Activated naive CD4-positive, alpha-beta T cell treated with anti-CD3 and anti-CD28 coated beads, Interleukin-2, amount 10 ng/mL, durations not matched to agents 7 days and 5 days (primary cell): ENCODE measurements at regions not wholly inside any gene's neighbourhood (a gene's known extent, or its start where the extent isn't known, plus 50 kb on each side); places are given as distances from the start of the nearest gene placed in this dataset.

Source experiments
- CTCF ChIA-PET: fragments of 350-600 bp; sonication (Branson Sonifier 250); formaldehyde crosslinking; loops from one replicate; lab custom pipeline; 2021; ENCODE audit warnings: antibody characterized with exemption; lab: Charles Lee
- DNase-seq: peaks from one replicate; pipeline ENCODE4 v3.0.0-alpha.2; 2020
- H3K27ac Mint-ChIP-seq: one replicate; pipeline ENCODE4 v1.8.0; 2021; ENCODE audit warnings: mild to moderate bottlenecking, moderate library complexity, mixed read lengths
- H3K27me3 Mint-ChIP-seq: one replicate; pipeline ENCODE4 v1.8.0; 2021; ENCODE audit warnings: mild to moderate bottlenecking, mixed read lengths
- H3K36me3 Mint-ChIP-seq: one replicate; pipeline ENCODE4 v1.8.0; 2021; ENCODE audit warnings: mixed read lengths
- H3K4me1 Mint-ChIP-seq: one replicate; pipeline ENCODE4 v1.8.0; 2021; ENCODE audit warnings: mixed read lengths
- H3K4me3 Mint-ChIP-seq: one replicate; pipeline ENCODE4 v1.8.0; 2021; ENCODE audit warnings: mild to moderate bottlenecking, moderate library complexity, mixed read lengths
- H3K9me3 Mint-ChIP-seq: one replicate; pipeline ENCODE4 v1.8.0; 2021; ENCODE audit warnings: mixed read lengths

DNA sequence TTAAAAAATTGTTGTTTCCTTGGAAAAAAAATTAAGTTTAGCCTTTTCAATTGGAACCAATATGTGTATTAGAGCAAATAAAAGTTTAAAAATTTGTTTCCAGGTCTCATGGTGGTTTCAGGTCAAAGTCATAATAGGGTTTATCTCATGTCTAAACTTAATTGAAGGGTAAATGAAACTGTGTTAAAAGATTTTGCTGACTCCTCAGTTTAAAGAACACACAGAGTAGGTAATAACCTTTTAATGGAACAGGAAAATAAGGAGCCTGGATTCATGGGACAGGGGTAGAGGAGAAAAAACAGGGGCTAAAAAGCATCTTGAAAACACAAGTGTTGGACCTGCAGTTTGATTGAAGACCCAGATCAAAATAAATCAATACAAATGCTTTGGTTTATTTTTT is 190.6 kb downstream of the MFSD1 start:
- Mint-ChIP-seq H3K36me3 (no peaks in the 10 kb centered on the region), H3K4me1 (no peaks in the 10 kb centered on the region), H3K9me3 (no peaks in the 10 kb centered on the region), H3K27me3 (no peaks in the 10 kb centered on the region), H3K4me3 (no peak overlapping the region), H3K27ac (no peak overlapping the region)
- CTCF ChIA-PET: no interaction called here
- DNase-seq: no peak

DNA sequence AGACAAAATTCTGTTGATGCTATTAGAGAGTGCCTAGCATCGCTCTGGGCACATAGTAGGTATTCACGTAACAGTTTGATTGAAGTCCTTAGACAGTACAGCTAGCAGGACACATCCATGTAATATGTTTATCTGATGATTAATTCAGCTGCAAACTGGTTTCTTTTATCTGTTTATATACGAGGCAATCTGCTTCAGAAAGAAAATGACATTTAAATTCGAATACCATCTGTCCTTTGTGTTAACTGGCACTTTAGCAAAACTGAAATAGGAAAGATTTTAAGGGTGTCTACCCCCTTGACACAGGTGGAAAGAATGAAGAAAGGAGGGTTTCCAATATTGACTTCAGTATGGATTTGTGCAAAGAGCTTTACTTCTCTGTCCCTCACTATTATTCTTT is 192.5 kb downstream of the MFSD1 start:
- CTCF ChIA-PET: no interaction called here
- Mint-ChIP-seq H3K4me3 (no peak overlapping the region), H3K27me3 (no peaks in the 10 kb centered on the region), H3K4me1 (no peaks in the 10 kb centered on the region), H3K36me3 (no peaks in the 10 kb centered on the region), H3K9me3 (no peaks in the 10 kb centered on the region), H3K27ac (no peak overlapping the region)
- DNase-seq: no peak

GRCh38 chr3:159001711-159002110 is 199.9 kb downstream of the MFSD1 start:
- no peak for DNase-seq
- H3K27me3 Mint-ChIP-seq: no peaks in the 10 kb centered on the region
- H3K36me3 Mint-ChIP-seq: no peaks in the 10 kb centered on the region
- no peak overlapping the region for H3K27ac Mint-ChIP-seq
- H3K9me3 Mint-ChIP-seq: no peaks in the 10 kb centered on the region
- no peaks in the 10 kb centered on the region for H3K4me1 Mint-ChIP-seq
- CTCF ChIA-PET: no interaction called here
- H3K4me3 Mint-ChIP-seq: no peak overlapping the region

- no peaks in the 10 kb centered on the region for H3K4me1 Mint-ChIP-seq
- CTCF ChIA-PET: no interaction called here
- H3K27ac Mint-ChIP-seq: no peak overlapping the region
- no peak overlapping the region for H3K4me3 Mint-ChIP-seq
- peaks cover 1% of the 10 kb centered on the region for H3K9me3 Mint-ChIP-seq
- no peaks in the 10 kb centered on the region for H3K27me3 Mint-ChIP-seq
- no peak for DNase-seq
- H3K36me3 Mint-ChIP-seq: no peaks in the 10 kb centered on the region
These were observed 203.3 kb downstream of the MFSD1 start for GRCh38 chr3:159005137-159005536.

DNA sequence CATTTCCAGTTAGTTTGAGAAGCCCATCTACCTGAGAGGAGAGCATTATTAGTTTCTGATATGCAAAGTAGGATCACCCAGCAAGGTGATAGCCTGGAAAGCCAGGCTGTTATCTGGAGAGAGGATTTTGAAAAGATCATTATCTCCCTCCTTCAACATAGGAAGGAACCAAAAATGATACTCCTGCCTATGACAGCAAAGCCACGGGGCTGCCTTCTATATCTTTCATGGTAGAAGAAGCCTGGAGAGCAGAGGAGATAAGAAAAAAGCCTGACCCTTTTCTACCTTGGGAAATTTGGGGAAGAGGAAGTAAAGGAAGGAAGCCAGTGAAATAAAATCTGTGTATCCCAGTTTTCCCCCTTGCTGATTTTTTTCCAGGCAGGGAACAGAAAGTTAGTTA is 205.5 kb downstream of the MFSD1 start:
- no peak overlapping the region for H3K27ac Mint-ChIP-seq
- H3K4me1 Mint-ChIP-seq: no peaks in the 10 kb centered on the region
- no peak overlapping the region for H3K4me3 Mint-ChIP-seq
- DNase-seq: no peak
- peaks cover 1% of the 10 kb centered on the region for H3K9me3 Mint-ChIP-seq
- H3K27me3 Mint-ChIP-seq: no peaks in the 10 kb centered on the region
- H3K36me3 Mint-ChIP-seq: no peaks in the 10 kb centered on the region
- CTCF ChIA-PET: no interaction called here

DNA sequence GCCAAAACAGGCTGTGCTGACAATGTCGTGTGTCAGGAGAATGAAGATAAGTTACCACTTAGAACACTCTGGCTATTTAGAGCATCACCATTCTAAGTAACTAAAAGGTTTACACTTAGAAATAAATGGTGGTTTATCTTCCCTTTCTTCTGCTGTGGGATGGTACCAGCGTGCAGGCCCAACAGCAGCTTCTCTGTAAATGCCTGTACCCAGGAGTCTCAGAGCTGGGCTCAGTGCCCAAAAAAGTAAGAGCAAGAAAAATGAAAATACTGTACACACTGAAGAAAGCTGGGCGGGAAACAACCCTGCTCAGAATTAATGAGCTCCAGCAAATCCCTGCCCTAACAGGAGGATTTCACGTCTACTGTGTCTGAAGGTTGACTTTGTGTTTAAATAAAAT is 206.5 kb downstream of the MFSD1 start:
- peaks cover 1% of the 10 kb centered on the region for H3K9me3 Mint-ChIP-seq
- H3K4me3 Mint-ChIP-seq: no peak overlapping the region
- no peak for DNase-seq
- no peak overlapping the region for H3K27ac Mint-ChIP-seq
- no peaks in the 10 kb centered on the region for H3K4me1 Mint-ChIP-seq
- CTCF ChIA-PET: no interaction called here
- no peaks in the 10 kb centered on the region for H3K36me3 Mint-ChIP-seq
- no peaks in the 10 kb centered on the region for H3K27me3 Mint-ChIP-seq

DNA sequence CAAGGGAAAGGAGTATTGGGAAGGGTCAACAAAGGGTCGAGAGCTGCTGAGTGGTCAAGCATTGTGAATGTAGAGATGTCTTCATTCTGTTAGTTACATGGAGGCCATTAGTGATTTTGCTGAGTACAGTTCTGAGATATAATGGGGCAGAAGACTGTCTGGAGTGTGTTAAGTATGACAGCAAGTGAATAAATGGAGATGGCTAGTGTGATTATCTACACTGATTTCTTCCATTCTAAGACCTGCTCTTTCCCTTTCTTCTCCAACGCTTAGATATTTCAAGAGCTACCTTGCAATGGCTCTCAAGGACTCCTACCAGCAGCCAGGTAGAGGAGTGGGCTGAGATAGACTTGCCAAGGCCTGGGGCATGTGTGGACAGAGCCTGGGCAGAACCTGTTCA is 216.5 kb downstream of the MFSD1 start:
- no peaks in the 10 kb centered on the region for H3K27me3 Mint-ChIP-seq
- no peaks in the 10 kb centered on the region for H3K36me3 Mint-ChIP-seq
- no peaks in the 10 kb centered on the region for H3K4me1 Mint-ChIP-seq
- CTCF ChIA-PET: no interaction called here
- H3K27ac Mint-ChIP-seq: no peak overlapping the region
- H3K9me3 Mint-ChIP-seq: peaks cover 2% of the 10 kb centered on the region
- DNase-seq: no peak
- H3K4me3 Mint-ChIP-seq: no peak overlapping the region

DNA sequence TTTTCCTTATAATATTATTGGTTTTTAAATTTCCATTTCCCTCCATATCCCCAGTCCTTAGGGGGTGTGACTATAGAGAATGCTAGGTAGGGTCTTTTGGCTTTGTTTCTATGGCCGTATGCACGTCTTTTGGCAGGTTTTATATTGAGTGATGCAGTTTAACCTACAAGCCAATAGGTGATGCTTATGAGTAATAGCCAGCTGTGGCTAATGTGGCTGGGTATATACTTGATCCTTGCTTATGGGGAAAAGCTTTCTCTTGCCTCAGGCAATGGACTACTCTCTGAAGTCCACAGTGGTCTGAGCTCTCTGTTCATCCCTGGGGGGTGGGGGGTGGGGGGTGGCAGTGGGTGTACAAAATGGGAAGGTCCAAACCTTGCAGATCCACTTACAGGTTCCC is 223.9 kb downstream of the MFSD1 start:
- Mint-ChIP-seq H3K27me3 (no peaks in the 10 kb centered on the region), H3K27ac (no peak overlapping the region), H3K4me3 (no peak overlapping the region), H3K9me3 (no peaks in the 10 kb centered on the region), H3K36me3 (no peaks in the 10 kb centered on the region), H3K4me1 (no peaks in the 10 kb centered on the region)
- CTCF ChIA-PET: no interaction called here
- no peak for DNase-seq

- no peak overlapping the region for H3K4me3 Mint-ChIP-seq
- H3K9me3 Mint-ChIP-seq: no peaks in the 10 kb centered on the region
- CTCF ChIA-PET: no interaction called here
- no peaks in the 10 kb centered on the region for H3K27me3 Mint-ChIP-seq
- no peaks in the 10 kb centered on the region for H3K4me1 Mint-ChIP-seq
- DNase-seq: no peak
- H3K27ac Mint-ChIP-seq: no peak overlapping the region
- no peaks in the 10 kb centered on the region for H3K36me3 Mint-ChIP-seq
These were observed 224.7 kb downstream of the MFSD1 start for GRCh38 chr3:159026510-159026909.

DNA sequence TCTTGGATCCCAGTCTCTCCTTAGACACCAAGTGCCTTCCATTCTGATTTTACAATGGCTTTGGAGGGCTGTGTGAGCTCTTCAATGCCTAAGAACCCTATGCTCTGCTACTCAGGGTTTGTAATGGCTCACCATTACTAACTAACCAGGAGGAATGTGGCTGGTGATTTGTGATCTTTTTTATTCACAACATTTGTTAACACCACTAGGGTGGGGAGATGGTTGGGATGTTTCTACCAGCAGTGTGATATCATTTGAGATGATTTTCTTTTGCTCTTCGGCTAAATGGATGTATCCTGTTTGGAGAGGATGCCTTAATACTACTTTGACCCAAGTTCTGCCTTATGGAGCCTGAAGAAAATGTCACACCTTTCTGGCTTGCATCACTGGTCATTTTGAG is 226.9 kb downstream of the MFSD1 start:
- DNase-seq: no peak
- CTCF ChIA-PET: no interaction called here
- no peak overlapping the region for H3K27ac Mint-ChIP-seq
- no peaks in the 10 kb centered on the region for H3K4me1 Mint-ChIP-seq
- no peaks in the 10 kb centered on the region for H3K27me3 Mint-ChIP-seq
- peaks cover 1% of the 10 kb centered on the region for H3K9me3 Mint-ChIP-seq
- no peak overlapping the region for H3K4me3 Mint-ChIP-seq
- no peaks in the 10 kb centered on the region for H3K36me3 Mint-ChIP-seq

DNA sequence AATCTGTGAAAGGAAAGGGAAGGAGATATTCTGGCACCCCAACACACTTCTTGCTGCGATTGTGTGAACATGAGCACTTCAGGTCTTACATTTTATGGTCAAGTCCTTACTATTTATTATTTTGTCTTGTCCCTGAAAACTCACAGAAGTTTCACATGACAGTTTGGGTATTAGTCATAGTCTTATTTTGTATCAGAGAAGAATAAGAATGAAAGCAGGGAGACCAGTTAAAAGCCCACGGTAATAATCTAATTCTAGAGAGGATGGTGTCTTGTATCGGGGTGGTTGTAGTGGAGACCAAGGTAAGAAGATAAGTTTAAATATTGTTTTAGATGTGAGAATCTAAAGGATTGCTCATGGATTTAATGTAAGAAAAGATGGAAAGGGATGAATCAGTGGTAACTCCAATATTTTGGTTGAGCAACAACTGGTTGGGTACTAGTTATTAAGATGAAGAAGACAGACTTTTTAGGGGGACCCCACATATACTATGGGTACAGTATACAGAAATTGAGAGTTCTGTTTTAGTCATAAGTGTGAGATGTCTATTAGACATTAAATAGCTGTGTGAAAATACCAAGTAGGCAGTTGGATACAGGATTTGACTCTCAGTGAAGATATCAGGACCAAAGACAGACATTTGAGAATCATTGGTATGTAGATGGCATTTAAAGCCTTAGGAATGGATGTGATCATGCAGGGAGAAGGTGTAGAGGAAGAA is 227.6 kb downstream of the MFSD1 start:
- H3K4me3 Mint-ChIP-seq: no peak overlapping the region
- H3K27me3 Mint-ChIP-seq: no peaks in the 10 kb centered on the region
- no peak for DNase-seq
- no peak overlapping the region for H3K27ac Mint-ChIP-seq
- peaks cover 4% of the 10 kb centered on the region for H3K9me3 Mint-ChIP-seq
- no peaks in the 10 kb centered on the region for H3K36me3 Mint-ChIP-seq
- H3K4me1 Mint-ChIP-seq: no peaks in the 10 kb centered on the region
- CTCF ChIA-PET: no interaction called here

DNA sequence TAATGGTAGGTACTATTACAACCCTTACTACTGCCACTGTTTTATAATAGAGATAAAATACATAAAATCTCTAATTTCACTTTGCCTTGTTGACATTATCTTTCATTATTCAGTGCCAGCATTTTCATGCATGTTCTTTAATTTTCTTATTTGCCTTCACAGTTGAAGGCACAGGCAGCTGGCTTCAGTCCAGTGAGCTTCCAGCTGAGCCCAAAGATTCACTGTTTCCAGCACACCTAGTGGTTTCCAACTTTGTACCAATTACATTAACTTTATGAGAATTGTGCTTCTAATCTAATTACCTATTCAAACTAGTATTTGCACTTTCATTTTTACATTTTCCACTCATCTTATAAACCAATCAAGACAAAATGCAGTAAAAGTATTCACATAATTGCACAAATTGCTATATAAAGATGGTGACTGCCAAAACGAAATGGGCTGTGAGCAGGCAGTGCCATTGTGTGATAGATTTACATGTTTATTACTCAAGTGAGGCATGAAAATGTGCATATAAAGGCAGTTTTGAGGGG is 228.3 kb downstream of the MFSD1 start:
- H3K27ac Mint-ChIP-seq: no peak overlapping the region
- no peak overlapping the region for H3K4me3 Mint-ChIP-seq
- CTCF ChIA-PET: no interaction called here
- H3K27me3 Mint-ChIP-seq: no peaks in the 10 kb centered on the region
- peaks cover 4% of the 10 kb centered on the region for H3K9me3 Mint-ChIP-seq
- DNase-seq: no peak
- H3K4me1 Mint-ChIP-seq: no peaks in the 10 kb centered on the region
- H3K36me3 Mint-ChIP-seq: no peaks in the 10 kb centered on the region

- H3K36me3 Mint-ChIP-seq: no peaks in the 10 kb centered on the region
- CTCF ChIA-PET: no interaction called here
- H3K4me3 Mint-ChIP-seq: no peak overlapping the region
- no peaks in the 10 kb centered on the region for H3K4me1 Mint-ChIP-seq
- H3K27me3 Mint-ChIP-seq: no peaks in the 10 kb centered on the region
- H3K9me3 Mint-ChIP-seq: peaks cover 4% of the 10 kb centered on the region
- no peak overlapping the region for H3K27ac Mint-ChIP-seq
- DNase-seq: no peak
These were observed 229.2 kb downstream of the MFSD1 start for GRCh38 chr3:159030886-159031679.

DNA sequence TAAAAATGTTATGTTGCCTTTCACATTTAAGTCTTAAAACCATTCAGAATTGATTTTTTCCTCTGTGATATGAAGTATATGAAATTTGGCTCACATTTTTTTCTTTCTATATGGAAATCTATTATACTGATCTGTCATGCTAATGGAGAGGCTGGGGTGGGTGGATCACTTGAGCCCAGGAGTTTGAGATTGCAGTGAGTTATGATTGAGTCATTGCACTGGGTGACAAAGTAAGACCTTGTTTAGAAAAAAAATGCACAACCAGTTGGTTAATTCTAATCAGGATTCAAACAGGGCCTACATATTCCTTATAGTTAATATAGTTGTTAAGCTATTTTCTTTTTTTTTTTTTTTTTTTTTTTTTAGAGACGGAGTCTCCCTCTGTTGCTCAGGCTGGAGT is 230.5 kb downstream of the MFSD1 start:
- H3K4me3 Mint-ChIP-seq: no peak overlapping the region
- no peaks in the 10 kb centered on the region for H3K4me1 Mint-ChIP-seq
- CTCF ChIA-PET: no interaction called here
- no peaks in the 10 kb centered on the region for H3K27me3 Mint-ChIP-seq
- H3K9me3 Mint-ChIP-seq: peaks cover 4% of the 10 kb centered on the region
- DNase-seq: no peak
- H3K27ac Mint-ChIP-seq: no peak overlapping the region
- H3K36me3 Mint-ChIP-seq: no peaks in the 10 kb centered on the region

DNA sequence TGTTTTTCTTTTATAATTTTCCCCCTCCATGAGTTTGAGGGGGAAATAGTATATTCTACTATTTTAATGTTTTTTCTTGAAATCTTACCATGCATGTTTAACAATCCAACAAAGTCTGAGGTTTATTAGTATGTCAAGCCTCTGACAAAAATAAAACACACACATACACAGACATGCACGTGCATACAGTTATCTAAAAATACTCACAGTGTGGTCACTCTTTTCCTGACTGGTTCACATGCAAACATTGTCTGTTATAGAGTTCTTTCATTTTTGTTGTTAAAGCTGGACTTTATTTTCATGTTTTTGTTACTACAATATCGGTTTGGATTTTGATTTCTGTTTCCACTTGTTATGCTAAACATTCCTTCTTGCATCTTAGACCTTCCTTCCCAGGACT is 236.6 kb downstream of the MFSD1 start:
- no peaks in the 10 kb centered on the region for H3K27me3 Mint-ChIP-seq
- H3K36me3 Mint-ChIP-seq: no peaks in the 10 kb centered on the region
- CTCF ChIA-PET: no interaction called here
- H3K9me3 Mint-ChIP-seq: peaks cover 4% of the 10 kb centered on the region
- H3K27ac Mint-ChIP-seq: no peak overlapping the region
- no peak overlapping the region for H3K4me3 Mint-ChIP-seq
- no peak for DNase-seq
- H3K4me1 Mint-ChIP-seq: no peaks in the 10 kb centered on the region
